Endothelial cell of umbilical vein (primary cell): ENCODE measurements at regions not wholly inside any gene's neighbourhood (a gene's known extent, or its start where the extent isn't known, plus 50 kb on each side); places are given as distances from the start of the nearest gene placed in this dataset.

Experiments
- BruUV-seq: library from RNA; stranded (reverse); fragments of 400-500 nt; replicated peaks from 2 replicates; lab custom pipeline; 2021; lab: Mats Ljungman, UMichigan
- CTCF ChIA-PET: fragments of 300-600, 350-600 bp; sonication (Branson Sonifier 250); formaldehyde crosslinking; loops from one replicate; lab custom pipeline; 2021; ENCODE audit warnings: antibody characterized with exemption, inconsistent platforms; lab: Charles Lee
- POLR2A ChIA-PET: fragments of 300-600, 350-600 bp; sonication (Branson Sonifier 250); formaldehyde crosslinking; loops from one replicate; lab custom pipeline; 2021; ENCODE audit warnings: antibody characterized with exemption, inconsistent platforms; lab: Charles Lee
- DNase-seq: peaks from one replicate; pipeline ENCODE4 v3.0.0-alpha.2; 2011; ENCODE audit warnings: low read depth, low spot score
- FAIRE-seq: peaks from 2 replicates; lab custom pipeline; 2011; peaks lifted over from hg19 to GRCh38; lab: Jason Lieb, UNC
- H2AFZ ChIP-seq: 2 replicates; pipeline ENCODE4 v1.6.0; 2012; ENCODE audit warnings: low read depth, low read length, control low read depth, inconsistent platforms
- H3K27ac ChIP-seq: 2 replicates; pipeline ENCODE4 v1.5.1; 2011; ENCODE audit warnings: low read depth, mild to moderate bottlenecking, control low read depth, low read length, moderate library complexity; ENCODE audit not compliant: insufficient read depth
- H3K27me3 ChIP-seq, 2 experiments: 2 replicates each; pipeline versions ENCODE4 v1.6.0 to v1.6.1; 2011; ENCODE audit warnings: low read length in 2 of 2, mixed read lengths in 1 of 2; ENCODE audit not compliant: control insufficient read depth in 2 of 2, insufficient read depth in 2 of 2
- H3K36me3 ChIP-seq, 2 experiments: 2 replicates in 1 of 2; 3 replicates in 1 of 2; pipeline ENCODE4 v1.5.1; 2011; ENCODE audit warnings: low read length in 2 of 2, mild to moderate bottlenecking in 1 of 2, moderate library complexity in 1 of 2; ENCODE audit not compliant: control insufficient read depth in 2 of 2, insufficient read depth in 2 of 2; ENCODE audit errors: extremely low read depth in 1 of 2
- H3K4me1 ChIP-seq: 3 replicates; pipeline ENCODE4 v1.5.1; 2011; ENCODE audit warnings: mild to moderate bottlenecking, low read length; ENCODE audit not compliant: control insufficient read depth, insufficient read depth; ENCODE audit errors: extremely low read depth
- H3K4me2 ChIP-seq: 2 replicates; pipeline ENCODE4 v1.6.1; 2011; ENCODE audit warnings: low read length, control low read depth, mixed read lengths; ENCODE audit not compliant: insufficient read depth
- H3K4me3 ChIP-seq, 3 experiments: fragments of 200-600 bp in 1 of 3; sonication (generic), shearing (Covaris generic) in 1 of 3; replicated peaks in 1 of 3; 2 replicates each; pipeline ENCODE4 v1.5.1; 2011 to 2016; ENCODE audit warnings: control low read depth in 3 of 3, low read length in 3 of 3, mild to moderate bottlenecking in 2 of 3, inconsistent platforms in 1 of 3, low read depth in 1 of 3, moderate library complexity in 1 of 3; ENCODE audit not compliant: insufficient read depth in 1 of 3
- H3K79me2 ChIP-seq: 2 replicates; pipeline ENCODE4 v1.6.0; 2012; ENCODE audit warnings: low read length, inconsistent platforms; ENCODE audit not compliant: control insufficient read depth, insufficient read depth
- H3K9ac ChIP-seq: replicated peaks from 2 replicates; pipeline ENCODE3; 2011; ENCODE audit warnings: low read length, control low read depth; ENCODE audit not compliant: insufficient read depth; ENCODE audit errors: extremely low read depth
- H3K9me1 ChIP-seq: replicated peaks from 3 replicates; pipeline ENCODE4 v1.6.0; 2011; ENCODE audit warnings: mild to moderate bottlenecking, low read length; ENCODE audit not compliant: control insufficient read depth, insufficient read depth; ENCODE audit errors: extremely low read depth
- H3K9me3 ChIP-seq: replicated peaks from 2 replicates; pipeline ENCODE4 v1.5.1; 2012; ENCODE audit warnings: low read length, inconsistent platforms; ENCODE audit not compliant: control insufficient read depth, insufficient read depth
- H4K20me1 ChIP-seq: replicated peaks from 2 replicates; pipeline ENCODE3; 2011; ENCODE audit warnings: mild to moderate bottlenecking, low read length; ENCODE audit not compliant: control insufficient read depth, insufficient read depth; ENCODE audit errors: extremely low read depth
- EZH2 ChIP-seq: IDR thresholded peaks from 2 replicates; pipeline ENCODE4 v1.6.1; 2012; ENCODE audit warnings: borderline replicate concordance, low read depth, mild to moderate bottlenecking, moderate library complexity, low read length, inconsistent platforms; ENCODE audit not compliant: severe bottlenecking
- FOS ChIP-seq: IDR thresholded peaks from 2 replicates; pipeline ENCODE4 v1.6.1; 2011; ENCODE audit warnings: mild to moderate bottlenecking, low read length, moderate library complexity, borderline replicate concordance; ENCODE audit not compliant: insufficient read depth
- GATA2 ChIP-seq: IDR thresholded peaks from 2 replicates; pipeline ENCODE4 v1.7.0; 2011; ENCODE audit warnings: low read depth, mild to moderate bottlenecking, moderate library complexity, mixed read lengths, low read length; ENCODE audit not compliant: insufficient read length, insufficient read depth
- JUN ChIP-seq: IDR thresholded peaks from 2 replicates; pipeline ENCODE4 v1.6.1; 2011; ENCODE audit warnings: borderline replicate concordance, low read depth; ENCODE audit not compliant: insufficient read length, insufficient read depth
- MAX ChIP-seq: IDR thresholded peaks from 2 replicates; pipeline ENCODE4 v1.6.1; 2011; ENCODE audit not compliant: insufficient read depth, insufficient read length
- MYC ChIP-seq: IDR thresholded peaks from one replicate; pipeline ENCODE4 v1.6.1; 2011; ENCODE audit warnings: mild to moderate bottlenecking, low read depth, low read length
- POLR2A ChIP-seq: IDR thresholded peaks from 2 replicates; pipeline ENCODE4 v1.6.1; 2012; ENCODE audit warnings: low read depth, mild to moderate bottlenecking, control low read depth, low read length
- POLR2AphosphoS5 ChIP-seq: IDR thresholded peaks from 2 replicates; pipeline ENCODE4 v1.6.1; 2012; ENCODE audit warnings: low read depth, mild to moderate bottlenecking, control low read depth, low read length, moderate library complexity; ENCODE audit not compliant: insufficient read depth
- dilution Hi-C: fragments of 300-500 bp; cut with MboI; formaldehyde crosslinking; loops from one replicate; pipeline ENCODE4 v1.15.0; 2019; ENCODE audit warnings: low sequenced_read_pairs; ENCODE audit not compliant: extremely low pct_ligation_motif_present
- intact Hi-C: fragments of 100-400 bp; cut with micrococcal nuclease; formaldehyde crosslinking; loops from one replicate; pipeline ENCODE4 v1.10.0; 2022
- TF ChIP-seq, protein P1 (sequence below), 2 donors: IDR thresholded peaks; 1 replicate in 1 of 2; 2 replicates in 1 of 2; pipeline ENCODE4 v1.5.1; 2011; ENCODE audit warnings: low read length in 2 of 2, mild to moderate bottlenecking in 2 of 2, moderate library complexity in 2 of 2, control low read depth in 1 of 2, inconsistent platforms in 1 of 2, low read depth in 1 of 2; ENCODE audit not compliant: insufficient read depth in 1 of 2; ENCODE audit errors: extremely low read depth in 1 of 2

DNA sequence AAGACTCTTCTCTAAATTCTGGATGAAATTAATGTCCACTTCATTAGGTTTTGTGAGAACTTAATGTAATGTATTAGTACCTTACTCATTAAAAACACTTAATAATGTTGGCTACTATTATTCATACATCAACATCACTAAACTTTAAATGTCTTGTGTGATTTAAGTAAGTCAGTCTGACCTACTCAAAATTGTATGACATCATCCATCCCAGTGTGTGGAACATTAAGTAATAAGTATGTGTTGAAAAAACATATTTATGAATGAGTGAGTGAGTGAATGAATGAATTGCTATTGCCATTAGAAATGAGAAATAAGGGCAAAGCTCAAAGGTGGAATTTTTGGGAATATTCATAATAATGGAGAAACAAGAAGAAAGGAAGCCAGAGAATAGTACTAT, 285.8 kb downstream of the HTR1B start:
- H3K9me3 ChIP-seq: no peaks in the 10 kb centered on the region
- ChIA-PET CTCF (no interaction called here), POLR2A (no interaction called here)
- H3K27me3 ChIP-seq: no peaks in the 10 kb centered on the region
- H3K9ac ChIP-seq: no peak overlapping the region
- no peak for DNase-seq
- H3K27ac ChIP-seq: no peak overlapping the region
- no peak overlapping the region for H2AFZ ChIP-seq
- H3K9me1 ChIP-seq: no peaks in the 10 kb centered on the region
- no peak for FAIRE-seq
- no TSS peak for BruUV-seq
- H4K20me1 ChIP-seq: no peaks in the 10 kb centered on the region
- intact Hi-C loops (no loop called here), dilution Hi-C loops (no loop called here)
- no peaks in the 10 kb centered on the region for H3K4me1 ChIP-seq
- no peaks in the 10 kb centered on the region for H3K36me3 ChIP-seq
- no peak for TF ChIP-seq MAX
- no peak for TF ChIP-seq POLR2A
- no peak for TF ChIP-seq MYC
- TF ChIP-seq, protein P1, sequence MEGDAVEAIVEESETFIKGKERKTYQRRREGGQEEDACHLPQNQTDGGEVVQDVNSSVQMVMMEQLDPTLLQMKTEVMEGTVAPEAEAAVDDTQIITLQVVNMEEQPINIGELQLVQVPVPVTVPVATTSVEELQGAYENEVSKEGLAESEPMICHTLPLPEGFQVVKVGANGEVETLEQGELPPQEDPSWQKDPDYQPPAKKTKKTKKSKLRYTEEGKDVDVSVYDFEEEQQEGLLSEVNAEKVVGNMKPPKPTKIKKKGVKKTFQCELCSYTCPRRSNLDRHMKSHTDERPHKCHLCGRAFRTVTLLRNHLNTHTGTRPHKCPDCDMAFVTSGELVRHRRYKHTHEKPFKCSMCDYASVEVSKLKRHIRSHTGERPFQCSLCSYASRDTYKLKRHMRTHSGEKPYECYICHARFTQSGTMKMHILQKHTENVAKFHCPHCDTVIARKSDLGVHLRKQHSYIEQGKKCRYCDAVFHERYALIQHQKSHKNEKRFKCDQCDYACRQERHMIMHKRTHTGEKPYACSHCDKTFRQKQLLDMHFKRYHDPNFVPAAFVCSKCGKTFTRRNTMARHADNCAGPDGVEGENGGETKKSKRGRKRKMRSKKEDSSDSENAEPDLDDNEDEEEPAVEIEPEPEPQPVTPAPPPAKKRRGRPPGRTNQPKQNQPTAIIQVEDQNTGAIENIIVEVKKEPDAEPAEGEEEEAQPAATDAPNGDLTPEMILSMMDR (IDR thresholded peaks at IDR 0.05; ENCODE audit: extremely low read depth in 1 of 2, insufficient read depth in 1 of 2, low read depth in 1 of 2, low read length in 2 of 2): no peak
- no peak for TF ChIP-seq JUN
- no peak for TF ChIP-seq EZH2
- no peak for TF ChIP-seq GATA2
- TF ChIP-seq FOS: no peak
- no peak for TF ChIP-seq POLR2AphosphoS5
- no peak overlapping the region for H3K4me3 ChIP-seq
- H3K4me2 ChIP-seq: no peak overlapping the region
- no peaks in the 10 kb centered on the region for H3K79me2 ChIP-seq
